ENCODE measurements at regions not wholly inside any gene's neighbourhood (a gene's known extent, or its start where the extent isn't known, plus 50 kb on each side); places are given as distances from the start of the nearest gene placed in this dataset.

- DNase-seq = no peak
These were observed 211.2 kb upstream of the CTAGE1 start for GRCh38 chr18:22628795-22629510.

DNA sequence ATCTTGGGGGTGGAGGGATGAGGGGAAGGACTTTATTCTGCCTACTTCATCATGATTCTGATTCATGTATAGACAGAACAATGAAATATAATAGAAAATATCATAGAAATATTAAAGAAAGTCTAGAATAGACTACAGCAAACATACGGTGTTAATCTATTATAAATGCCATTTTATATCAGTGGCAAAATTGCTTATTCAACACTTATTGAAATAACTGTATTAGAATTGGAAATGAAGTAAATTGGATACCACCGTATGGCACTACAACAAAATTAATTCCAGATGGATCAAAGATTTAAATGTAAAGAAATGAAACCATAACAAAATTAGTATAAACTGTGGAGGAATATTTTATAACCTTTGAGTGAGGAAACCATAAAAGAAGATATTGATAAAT lies 213.3 kb upstream of the CTAGE1 start:
- no peak for DNase-seq

GRCh38 chr18:22632191-22632590 lies 214.5 kb upstream of the CTAGE1 start:
- DNase-seq = no peak

GRCh38 chr18:22634464-22634863 lies 216.7 kb upstream of the CTAGE1 start:
- DNase-seq = no peak

DNA sequence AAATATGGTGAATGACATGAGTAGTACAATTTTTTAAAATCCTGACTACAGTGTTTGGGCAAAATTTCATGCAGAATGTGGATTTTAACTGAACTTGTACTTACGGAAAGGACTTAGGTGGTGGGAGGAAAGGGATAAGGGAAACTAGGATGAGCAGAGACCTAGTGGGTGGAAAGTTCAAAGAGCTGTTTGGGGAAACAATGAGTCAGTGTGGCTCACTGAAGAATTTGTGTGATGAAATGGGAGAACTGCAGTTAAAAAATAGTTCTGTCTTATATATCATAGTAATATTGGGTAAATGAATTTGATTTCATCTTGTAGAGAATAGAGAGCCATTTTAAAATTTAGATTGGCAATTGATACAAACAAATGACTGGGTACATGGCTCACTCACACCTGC lies 220.1 kb upstream of the CTAGE1 start:
- no peak for DNase-seq

GRCh38 chr18:22639026-22639463 lies 221.3 kb upstream of the CTAGE1 start:
- DNase-seq = no peak

DNA sequence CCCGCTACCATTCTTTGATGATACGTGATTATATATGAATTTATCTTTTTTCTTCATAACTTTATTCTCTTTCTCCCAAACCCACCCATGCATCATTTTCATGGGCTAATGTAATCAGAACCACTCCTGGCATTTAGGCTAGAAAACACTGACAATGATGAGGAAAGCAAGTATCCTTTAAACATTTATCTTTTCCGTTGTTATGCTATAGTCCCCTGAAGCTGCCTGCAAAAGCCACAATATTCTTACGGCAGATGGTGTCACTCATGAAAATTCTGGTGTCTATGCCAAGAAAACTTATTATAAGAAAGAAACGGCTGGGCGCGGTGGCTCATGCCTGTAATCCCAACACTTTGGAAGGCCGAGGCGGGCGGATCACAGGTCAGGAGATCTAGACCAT lies 221.8 kb upstream of the CTAGE1 start:
- no peak for DNase-seq

DNA sequence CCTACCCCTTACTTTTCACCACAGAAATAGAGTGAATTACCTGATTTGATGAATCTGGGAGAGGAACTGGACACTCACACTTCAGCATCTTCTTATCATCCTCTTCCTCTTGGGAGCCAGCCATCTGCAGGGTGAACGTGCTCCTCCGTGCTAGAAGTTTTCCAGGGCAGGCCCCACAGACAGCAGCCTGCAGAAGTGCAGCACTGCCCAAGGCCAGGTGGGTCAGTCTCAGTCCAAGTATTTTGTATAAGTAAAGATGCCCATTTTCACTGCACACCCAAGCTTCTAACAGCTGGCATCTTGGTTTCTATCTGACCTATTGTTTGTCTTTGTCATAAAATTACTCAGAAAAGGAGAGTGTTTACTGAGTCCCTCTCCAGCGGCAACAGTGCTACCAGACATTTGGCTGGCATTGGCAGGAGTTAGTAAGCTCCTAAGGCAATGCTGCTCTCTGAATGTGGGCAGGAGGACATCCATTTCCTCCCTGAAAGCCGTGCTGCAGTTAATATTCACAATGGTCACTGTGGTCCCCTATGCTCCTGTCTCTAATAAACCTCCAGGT lies 222.6 kb upstream of the CTAGE1 start:
- no peak for DNase-seq

- no peak for DNase-seq
These were observed 224.2 kb upstream of the CTAGE1 start for GRCh38 chr18:22641958-22642357.

DNA sequence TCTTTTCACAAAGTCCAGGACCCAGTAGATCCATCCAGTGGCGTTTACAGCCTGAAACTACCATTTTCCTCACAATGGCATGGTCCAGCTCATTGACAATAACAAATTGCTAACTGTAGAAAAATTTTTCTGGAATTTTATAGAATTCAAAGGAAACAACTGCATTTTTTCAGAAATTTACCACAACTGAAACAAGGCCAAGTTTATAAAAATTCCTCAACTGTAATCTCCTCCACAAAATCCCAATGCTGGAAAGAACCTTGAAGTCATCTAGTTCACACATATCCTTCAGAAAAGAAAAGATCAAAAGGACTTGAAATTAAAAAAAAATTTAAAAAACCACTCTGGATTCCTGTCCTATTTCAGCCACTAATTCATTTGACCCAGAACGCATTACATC lies 226.0 kb upstream of the CTAGE1 start:
- no peak for DNase-seq

- no peak for DNase-seq
These were observed 232.5 kb upstream of the CTAGE1 start for GRCh38 chr18:22650247-22650646.

GRCh38 chr18:22657619-22658018 lies 239.9 kb upstream of the CTAGE1 start:
- no peak for DNase-seq

DNA sequence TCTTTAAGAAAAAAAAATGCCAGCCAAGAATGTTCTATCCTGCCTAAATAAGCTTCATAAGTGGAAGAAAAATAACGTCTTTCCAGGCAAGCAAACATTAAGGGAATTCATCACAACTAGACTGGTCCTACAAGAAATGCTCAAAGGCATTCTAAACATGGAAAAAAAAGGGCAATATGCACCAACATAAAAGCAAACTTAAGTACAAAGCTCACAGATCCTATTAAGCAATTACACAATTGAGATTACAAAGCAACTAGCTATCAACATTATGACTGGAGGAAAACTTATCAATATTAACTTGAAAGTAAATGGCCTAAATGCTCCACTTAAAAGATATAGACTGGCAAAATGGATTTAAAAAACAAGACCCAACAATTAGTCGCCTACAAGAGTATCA lies 240.6 kb upstream of the CTAGE1 start:
- DNase-seq = no peak

GRCh38 chr18:22663378-22663777 lies 245.7 kb upstream of the CTAGE1 start:
- DNase-seq = no peak

DNA sequence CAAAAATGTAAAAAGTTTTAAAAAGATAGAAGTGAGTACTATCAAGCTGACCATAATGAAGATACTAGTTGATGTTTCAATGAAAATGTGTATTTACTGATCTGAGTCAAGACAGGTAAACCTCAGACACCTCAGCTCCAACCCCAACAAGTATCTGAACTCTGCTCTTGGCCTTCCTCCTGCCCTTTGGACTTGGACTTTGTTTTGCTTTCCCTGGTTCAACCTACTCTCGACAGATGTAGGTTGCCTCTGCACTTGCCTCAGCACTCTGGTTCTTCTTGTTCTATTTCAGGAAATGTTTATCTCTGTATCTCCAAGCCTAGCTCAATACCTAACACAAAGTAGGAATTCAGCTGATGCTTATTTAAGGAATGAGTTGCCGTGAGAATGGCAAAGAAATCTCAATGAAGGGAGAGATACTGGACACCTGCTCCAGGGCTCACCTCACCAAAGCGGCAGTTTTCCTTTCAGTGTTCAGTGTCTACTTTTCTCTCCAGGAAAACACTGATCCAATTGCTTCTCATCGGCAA lies 248.8 kb upstream of the CTAGE1 start:
- no peak for DNase-seq

GRCh38 chr18:22667156-22667555 lies 249.4 kb upstream of the CTAGE1 start:
- no peak for DNase-seq

- no peak for DNase-seq
These were observed 250.1 kb upstream of the CTAGE1 start for GRCh38 chr18:22667616-22668422.

- DNase-seq = no peak
These were observed 250.8 kb upstream of the CTAGE1 start for GRCh38 chr18:22668496-22668895.

GRCh38 chr18:22670914-22671313 lies 253.2 kb upstream of the CTAGE1 start:
- DNase-seq = no peak

DNA sequence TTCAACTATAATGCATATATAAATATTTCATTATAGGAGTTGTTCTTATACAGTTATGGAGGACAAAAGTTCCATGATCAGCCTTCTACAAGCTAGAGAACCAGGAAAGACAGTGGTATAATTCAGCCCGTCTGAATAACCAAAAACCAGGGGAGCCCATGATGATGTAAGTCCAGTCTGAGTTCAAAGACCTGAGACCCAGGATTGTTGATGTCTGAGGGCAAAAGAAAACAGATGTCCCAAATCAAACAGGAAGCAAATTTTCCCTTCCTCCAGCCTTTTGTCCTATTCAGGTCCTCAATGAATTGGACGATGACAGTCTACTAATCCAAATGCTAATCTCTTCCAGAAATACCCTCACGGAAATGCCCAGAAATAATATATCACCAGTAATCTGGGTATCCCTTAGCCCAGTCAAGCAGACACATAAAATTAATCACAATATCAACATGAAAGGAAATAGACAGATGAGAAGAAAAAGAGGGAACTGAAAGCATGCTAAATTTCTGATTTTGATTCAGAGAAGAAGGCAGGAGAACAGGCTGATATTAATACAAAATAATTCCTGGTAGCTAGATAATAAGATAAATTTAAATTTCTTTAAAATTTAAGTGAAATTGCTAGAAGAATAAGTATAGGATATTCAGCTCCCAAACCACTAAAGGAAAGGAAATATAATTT lies 255.6 kb upstream of the CTAGE1 start:
- no peak for DNase-seq

GRCh38 chr18:22674272-22674671 lies 256.6 kb upstream of the CTAGE1 start:
- DNase-seq = peak; percentile 23

GRCh38 chr18:22675006-22675405 lies 257.3 kb upstream of the CTAGE1 start:
- no peak for DNase-seq

DNA sequence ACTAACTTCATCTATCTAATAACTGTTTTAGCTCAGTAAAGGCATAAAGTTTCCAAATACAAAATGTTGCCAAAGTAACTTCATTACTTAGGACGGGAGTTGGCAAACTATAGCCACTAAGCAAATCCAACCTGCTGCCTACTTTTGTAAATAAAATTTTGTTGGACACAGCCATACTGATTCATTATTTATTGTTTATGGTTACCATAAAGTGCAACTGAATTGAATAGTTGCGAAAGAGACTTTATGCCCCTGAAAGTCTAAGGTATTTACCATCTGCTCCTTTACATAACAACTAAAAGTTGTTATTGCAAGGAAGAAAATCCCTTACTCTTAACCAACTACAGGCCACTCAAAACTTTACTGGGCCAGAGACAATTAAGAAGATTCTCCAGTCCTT lies 256.7 kb upstream of the RBBP8 start:
- no peak for DNase-seq

Data from MV-4-11 (cell line).